Brain microvascular endothelial cell (primary cell): ENCODE measurements at regions not wholly inside any gene's neighbourhood (a gene's known extent, or its start where the extent isn't known, plus 50 kb on each side); places are given as distances from the start of the nearest gene placed in this dataset.

ENCODE experiments used
- DNase-seq: peaks from one replicate; pipeline ENCODE4 v3.0.0-alpha.2; 2020
- H3K27ac ChIP-seq: fragments of 250-450 bp; sonication (Bioruptor Pico); 2 replicates; pipeline ENCODE4 v1.5.1; 2020; ENCODE audit warnings: mild to moderate bottlenecking, moderate library complexity
- H3K27me3 ChIP-seq: fragments of 250-450 bp; sonication (Bioruptor Pico); replicated peaks from 2 replicates; pipeline ENCODE4 v1.5.1; 2020; ENCODE audit warnings: mild to moderate bottlenecking
- H3K36me3 ChIP-seq: fragments of 250-450 bp; sonication (Bioruptor Pico); replicated peaks from 2 replicates; pipeline ENCODE4 v1.5.1; 2020; ENCODE audit warnings: mild to moderate bottlenecking
- H3K4me3 ChIP-seq: 2 replicates; pipeline ENCODE4 v1.5.1; 2011; ENCODE audit warnings: low read depth, mild to moderate bottlenecking, control low read depth, low read length, moderate library complexity
- CTCF ChIP-seq: IDR thresholded peaks from 2 replicates; pipeline ENCODE4 v1.5.1; 2011; ENCODE audit warnings: low read depth, mild to moderate bottlenecking, moderate library complexity, low read length, control low read depth, inconsistent platforms; ENCODE audit errors: missing control alignments
- in situ Hi-C: cut with HindIII; loops from 2 replicates; pipeline ENCODE4 v1.10.0; 2017; ENCODE audit warnings: low sequenced_read_pairs, low pct_ligation_motif_present

GRCh38 chr13:34459856-34460255, 482.2 kb upstream of the NBEA start:
- no peak for DNase-seq
- no peak for TF ChIP-seq CTCF
- Histone ChIP-seq H3K27ac (no peak overlapping the region), H3K4me3 (no peak overlapping the region), H3K36me3 (no peaks in the 10 kb centered on the region), H3K27me3 (no peaks in the 10 kb centered on the region)
- in situ Hi-C loops = no loop called here

- Histone ChIP-seq H3K27ac (no peak overlapping the region), H3K36me3 (no peaks in the 10 kb centered on the region), H3K4me3 (no peak overlapping the region), H3K27me3 (no peaks in the 10 kb centered on the region)
- in situ Hi-C loops = no loop called here
- TF ChIP-seq CTCF = no peak
- peak; percentile 72 for DNase-seq
These were observed 479.2 kb upstream of the NBEA start for GRCh38 chr13:34462843-34463242.

GRCh38 chr13:34464011-34464410, 478.1 kb upstream of the NBEA start:
- H3K27ac ChIP-seq = no peak overlapping the region
- H3K27me3 ChIP-seq = no peaks in the 10 kb centered on the region
- no peak overlapping the region for H3K4me3 ChIP-seq
- TF ChIP-seq CTCF = no peak
- DNase-seq = no peak
- H3K36me3 ChIP-seq = no peaks in the 10 kb centered on the region
- in situ Hi-C loops = no loop called here

GRCh38 chr13:34465423-34465922, 476.6 kb upstream of the NBEA start:
- Histone ChIP-seq H3K36me3 (no peaks in the 10 kb centered on the region), H3K27ac (no peak overlapping the region), H3K27me3 (no peaks in the 10 kb centered on the region), H3K4me3 (no peak overlapping the region)
- no peak for TF ChIP-seq CTCF
- in situ Hi-C loops = no loop called here
- no peak for DNase-seq

GRCh38 chr13:34466301-34466700, 475.8 kb upstream of the NBEA start:
- no peak for DNase-seq
- TF ChIP-seq CTCF = no peak
- in situ Hi-C loops = no loop called here
- H3K36me3 ChIP-seq = no peaks in the 10 kb centered on the region
- no peaks in the 10 kb centered on the region for H3K27me3 ChIP-seq
- no peak overlapping the region for H3K4me3 ChIP-seq
- no peak overlapping the region for H3K27ac ChIP-seq

GRCh38 chr13:34467450-34468083, 474.5 kb upstream of the NBEA start:
- Histone ChIP-seq H3K27me3 (no peaks in the 10 kb centered on the region), H3K36me3 (no peaks in the 10 kb centered on the region), H3K4me3 (no peak overlapping the region), H3K27ac (no peak overlapping the region)
- in situ Hi-C loops = no loop called here
- DNase-seq = no peak
- TF ChIP-seq CTCF = no peak
